Activated CD4-positive, alpha-beta T cell treated with anti-CD3 and anti-CD28 coated beads, Interleukin-2, Interleukin-6, amounts not matched to agents 100 ng/mL and 50 ng/mL, durations not matched to agents 16 hours and 8 hours (primary cell): ENCODE measurements at regions not wholly inside any gene's neighbourhood (a gene's known extent, or its start where the extent isn't known, plus 50 kb on each side); places are given as distances from the start of the nearest gene placed in this dataset.

Experiments used
- DNase-seq: peaks from one replicate; pipeline ENCODE4 v3.0.0-alpha.2; 2020

GRCh38 chr2:18639756-18640453 is 50.5 kb upstream of the NT5C1B start:
- DNase-seq: no peak
